Nucleus accumbens (tissue), 56 donors: ENCODE measurements at regions not wholly inside any gene's neighbourhood (a gene's known extent, or its start where the extent isn't known, plus 50 kb on each side); places are given as distances from the start of the nearest gene placed in this dataset.
"Not testable (repeated sequence)": the region's sequence is repeated elsewhere in the genome, so short reads cannot be mapped to it uniquely, and the experiment has no call there.

ENCODE experiments used
- DNase-seq, 56 donors: peaks; one replicate each; lab custom pipeline; 2025; lab: John Stamatoyannopoulos, UW

- no peak for DNase-seq
These were observed 148.1 kb downstream of the PCDH7 start for GRCh38 chr4:30868111-30868895.

- not testable (repeated sequence) for DNase-seq
These were observed 149.2 kb downstream of the PCDH7 start for GRCh38 chr4:30869387-30869786.

- DNase-seq = no peak
These were observed 150.3 kb downstream of the PCDH7 start for GRCh38 chr4:30870513-30870912.

DNA sequence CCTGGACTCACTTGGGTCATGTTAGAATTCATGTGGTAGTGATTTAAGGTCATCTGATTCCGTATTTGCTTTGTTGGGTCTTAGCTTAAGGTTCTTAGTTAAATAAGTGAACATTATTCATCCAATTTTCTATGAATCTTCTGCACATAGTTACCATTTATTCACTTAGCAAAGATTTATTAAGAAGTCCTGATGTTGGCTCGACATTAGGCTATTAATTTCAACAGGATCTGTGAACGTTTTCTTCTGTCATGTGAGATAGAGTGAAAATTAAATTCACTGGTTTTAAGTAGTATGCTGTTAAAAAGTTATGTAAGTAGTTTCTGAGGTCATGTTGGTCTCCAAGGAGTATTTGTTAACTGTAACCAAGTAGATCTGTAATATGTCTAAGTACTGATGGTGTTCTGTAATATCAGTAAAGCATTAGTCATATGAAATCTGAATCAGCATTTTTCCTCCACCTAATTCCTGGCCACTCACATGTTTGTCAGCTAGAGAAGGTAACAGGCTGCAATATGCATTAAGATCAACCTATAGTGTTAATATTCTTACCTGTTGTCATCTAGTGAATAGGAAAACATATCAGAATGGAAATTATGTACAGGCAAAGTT is 155.6 kb downstream of the PCDH7 start:
- DNase-seq = no peak

- DNase-seq = no peak
These were observed 159.9 kb downstream of the PCDH7 start for GRCh38 chr4:30879855-30880598.

DNA sequence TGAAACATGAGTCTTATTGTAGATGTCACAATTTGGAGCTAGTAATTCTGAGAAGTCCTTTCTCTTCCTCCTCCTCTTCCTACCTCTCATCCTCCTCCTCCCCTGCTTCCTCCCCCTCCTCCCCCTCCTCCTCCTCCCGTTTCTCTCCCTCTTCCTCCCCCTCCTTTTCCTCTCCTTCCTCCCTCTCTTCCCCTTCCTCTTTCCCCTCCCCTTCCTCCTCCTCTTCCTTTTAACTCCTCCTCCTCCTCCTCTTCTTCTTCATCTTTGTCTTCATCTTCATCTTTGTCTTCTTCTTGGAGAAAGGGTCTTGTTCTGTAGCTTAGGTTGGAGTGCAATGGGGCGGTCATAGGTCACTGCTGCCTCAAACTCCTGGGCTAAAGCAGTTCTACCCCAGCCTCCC is 161.8 kb downstream of the PCDH7 start:
- no peak for DNase-seq

GRCh38 chr4:30882443-30882842 is 162.3 kb downstream of the PCDH7 start:
- no peak for DNase-seq

GRCh38 chr4:30882995-30883675 is 163.0 kb downstream of the PCDH7 start:
- DNase-seq = no peak

DNA sequence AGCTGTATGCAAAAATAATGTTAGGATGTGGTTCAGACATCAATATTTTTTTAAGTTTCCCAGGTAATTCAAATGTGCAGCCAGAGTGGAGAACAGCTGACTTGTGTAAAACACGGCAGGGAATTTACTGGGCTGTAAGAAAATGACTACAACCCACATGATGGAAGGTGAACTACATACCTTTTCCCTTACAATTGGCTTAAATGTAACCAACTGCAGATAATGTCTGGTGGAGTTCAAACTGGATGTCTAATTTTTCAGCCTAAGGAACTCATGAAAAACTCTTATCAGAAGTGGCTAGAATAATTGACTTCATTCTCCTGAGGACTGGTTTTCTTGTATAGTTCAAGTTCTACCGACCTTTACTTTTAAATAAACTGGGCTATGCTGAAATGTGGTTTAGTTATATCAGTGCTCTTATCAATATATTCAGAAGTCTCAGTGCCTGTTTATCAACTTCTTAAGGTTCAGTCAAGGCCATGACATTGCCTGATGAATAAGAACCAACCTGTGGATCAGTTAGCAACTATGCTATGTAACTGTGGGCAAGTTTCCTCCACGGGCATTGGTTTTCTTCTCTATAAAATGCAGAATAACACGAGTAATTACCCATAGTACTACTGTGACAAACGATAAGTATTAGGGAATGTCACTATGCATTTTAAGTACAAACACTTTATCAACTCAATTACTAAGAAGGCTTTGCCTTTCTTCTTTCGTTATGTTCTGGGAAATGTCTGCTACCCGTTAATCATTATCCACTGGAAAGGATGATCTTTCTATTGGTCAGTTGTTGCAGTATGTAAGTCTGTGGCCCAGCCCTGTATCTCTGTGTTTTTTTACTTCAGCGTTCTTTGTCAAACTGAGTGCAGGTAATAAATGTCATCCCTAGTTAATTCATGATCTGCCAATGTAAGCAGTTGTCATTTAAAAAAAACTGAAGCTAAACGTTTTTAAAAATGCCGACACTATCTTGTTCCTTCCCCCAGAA is 181.6 kb downstream of the PCDH7 start:
- DNase-seq = no peak

DNA sequence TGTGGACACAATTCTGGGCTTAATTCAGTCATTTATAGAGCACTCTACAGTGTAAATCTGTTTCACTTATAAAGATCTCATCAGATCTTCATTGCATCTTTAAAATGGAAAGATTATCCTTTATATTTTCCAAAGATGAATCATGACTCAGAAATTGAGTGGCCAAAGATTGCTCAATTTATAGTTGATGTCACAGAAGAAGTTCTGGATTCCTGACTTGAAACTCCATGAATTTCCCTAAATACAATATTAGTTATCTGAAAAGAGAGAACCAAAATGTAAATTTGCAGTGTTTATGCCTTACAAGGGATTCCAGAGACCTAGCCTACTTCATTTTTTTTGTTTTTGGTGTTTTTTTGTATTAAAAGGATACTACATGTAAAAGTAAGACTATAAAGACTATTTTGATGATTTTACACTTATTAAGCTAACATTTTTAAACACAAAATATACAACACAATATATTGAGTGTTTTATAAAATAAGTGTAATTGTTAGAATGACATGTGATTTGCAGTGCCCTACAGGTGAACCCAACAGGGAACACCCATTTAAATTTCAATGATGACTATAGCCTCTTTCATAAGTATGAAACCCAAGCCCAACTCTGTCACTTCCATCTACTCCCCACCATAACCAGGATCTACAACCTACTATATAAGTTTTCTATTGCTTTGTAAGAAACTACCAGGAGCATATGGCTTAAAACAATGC is 183.5 kb downstream of the PCDH7 start:
- DNase-seq = no peak

- DNase-seq = no peak
These were observed 184.0 kb downstream of the PCDH7 start for GRCh38 chr4:30904215-30904555.

DNA sequence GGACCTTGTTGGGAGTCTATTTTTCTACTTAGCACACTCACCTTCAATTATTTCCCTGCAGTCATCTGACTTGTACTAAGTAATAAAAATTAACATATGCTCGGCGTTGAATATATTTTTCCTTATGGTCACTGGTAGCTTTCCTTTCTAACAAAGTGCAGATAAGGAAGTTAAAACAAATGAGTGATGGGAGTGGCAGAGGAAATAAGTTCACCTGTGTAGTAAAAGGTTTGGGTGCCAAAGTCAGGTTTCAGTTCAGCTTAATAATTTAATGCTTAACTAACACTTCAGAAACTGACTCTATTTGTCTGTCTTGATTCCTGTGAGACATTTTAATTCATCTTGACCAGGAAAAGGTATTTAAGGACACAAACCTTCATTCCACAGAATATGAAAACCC is 184.4 kb downstream of the PCDH7 start:
- DNase-seq = no peak

DNA sequence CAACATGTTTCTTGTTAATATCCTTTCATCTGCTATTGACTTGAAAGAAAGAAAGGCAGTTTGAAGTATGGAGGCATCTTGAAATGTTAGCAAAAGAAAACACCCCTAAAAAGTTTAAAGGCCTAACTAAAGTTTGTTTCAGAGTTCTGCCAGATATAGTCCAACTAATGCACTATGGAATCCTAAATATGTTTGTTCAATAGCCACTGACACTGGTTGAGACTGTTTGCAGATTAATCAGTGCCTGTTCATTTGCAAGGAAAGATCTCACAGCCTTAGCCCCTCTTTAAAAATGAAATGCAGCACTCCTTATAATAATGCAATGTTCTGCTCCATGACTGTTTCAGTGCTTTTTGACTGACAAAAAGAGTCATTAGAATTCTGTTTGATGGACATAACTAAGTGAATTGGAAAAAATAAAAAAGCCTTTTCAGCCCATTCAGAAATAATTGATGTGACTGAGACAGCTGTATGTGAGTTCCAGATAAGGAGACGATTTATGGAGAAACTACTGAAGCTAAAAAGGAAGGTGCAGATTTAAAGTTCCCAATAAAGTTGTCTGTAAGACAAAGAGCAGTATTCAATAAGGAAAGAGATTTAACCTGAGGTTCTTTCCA is 192.0 kb downstream of the PCDH7 start:
- no peak for DNase-seq

DNA sequence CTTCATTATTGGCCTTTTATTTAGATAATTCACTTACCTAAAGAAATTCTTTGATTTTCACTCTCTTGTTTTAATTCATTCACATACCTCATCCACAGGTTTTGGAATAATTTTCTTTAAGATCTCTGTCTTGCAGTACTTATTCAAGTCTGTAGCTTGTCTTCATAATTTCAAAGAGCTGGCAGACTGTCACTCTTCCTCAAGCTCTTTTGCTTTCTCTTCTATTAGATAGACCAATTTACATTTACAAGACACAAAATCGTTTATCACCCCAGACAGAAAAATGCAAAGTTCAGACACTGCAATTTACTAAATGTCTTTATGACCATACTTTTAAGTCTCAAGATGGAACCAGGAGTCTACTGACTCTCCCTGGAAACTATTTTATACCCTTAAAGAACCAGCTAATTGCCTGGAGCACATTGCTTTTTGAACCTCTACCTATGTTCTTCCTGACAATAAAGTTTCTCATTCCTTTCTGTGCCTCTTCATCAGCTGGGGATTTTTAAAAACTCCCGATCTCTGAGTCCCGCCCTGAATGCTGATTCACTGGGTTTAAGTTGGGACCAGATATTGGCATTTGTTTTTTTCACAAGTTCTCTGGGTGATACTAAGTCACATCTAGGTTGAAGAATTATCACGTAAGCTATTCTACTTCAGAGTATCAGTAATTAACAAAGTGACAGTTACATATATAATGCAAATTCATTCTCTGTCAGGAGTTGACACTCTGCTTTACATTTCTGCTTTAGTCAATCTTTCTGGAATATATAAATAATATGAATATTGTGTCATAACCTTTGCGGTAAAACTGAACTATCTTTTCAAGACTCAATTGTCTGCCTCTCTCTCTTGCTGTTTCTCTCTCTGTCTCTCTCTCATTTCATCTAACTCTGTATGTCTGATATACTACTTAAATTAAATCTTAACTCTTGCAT is 196.4 kb downstream of the PCDH7 start:
- no peak for DNase-seq

DNA sequence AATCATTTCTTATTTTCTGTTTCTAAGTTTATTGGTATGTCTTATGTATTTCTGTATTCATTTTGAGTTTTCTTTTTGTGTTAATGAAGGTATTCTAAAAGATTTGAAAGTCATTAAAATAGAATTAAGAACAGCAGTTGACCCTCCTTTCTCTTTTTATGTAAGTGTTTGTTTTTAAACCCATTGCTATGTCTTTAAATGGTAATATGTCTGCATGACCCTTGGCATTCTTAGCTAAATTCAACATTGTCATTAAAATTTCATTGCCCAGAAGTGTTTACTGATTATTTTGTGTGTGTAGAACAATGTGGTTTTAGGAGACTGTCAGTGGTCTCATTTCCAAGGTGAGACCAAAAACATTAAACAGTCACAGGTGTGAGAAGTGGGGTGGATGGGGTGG is 197.8 kb downstream of the PCDH7 start:
- DNase-seq = no peak

DNA sequence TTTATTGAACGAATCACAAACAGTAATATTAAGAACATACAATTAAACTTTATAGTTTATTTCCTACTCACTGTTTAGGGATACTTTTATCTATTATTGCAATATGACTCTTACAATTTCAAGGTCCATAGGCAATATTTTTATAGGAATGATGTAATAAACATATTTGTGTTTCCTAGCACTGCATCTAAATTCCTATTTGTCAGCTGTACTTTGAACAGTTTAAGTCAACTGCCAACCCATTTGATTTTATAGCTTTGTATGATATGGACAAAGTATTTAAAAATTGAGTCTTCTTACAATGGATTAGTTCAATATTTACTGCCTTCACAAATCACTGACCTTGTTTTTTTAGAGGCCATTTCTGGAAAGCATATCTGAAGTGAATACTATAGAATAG is 199.3 kb downstream of the PCDH7 start:
- no peak for DNase-seq

GRCh38 chr4:30920043-30920442 is 199.9 kb downstream of the PCDH7 start:
- DNase-seq = no peak

DNA sequence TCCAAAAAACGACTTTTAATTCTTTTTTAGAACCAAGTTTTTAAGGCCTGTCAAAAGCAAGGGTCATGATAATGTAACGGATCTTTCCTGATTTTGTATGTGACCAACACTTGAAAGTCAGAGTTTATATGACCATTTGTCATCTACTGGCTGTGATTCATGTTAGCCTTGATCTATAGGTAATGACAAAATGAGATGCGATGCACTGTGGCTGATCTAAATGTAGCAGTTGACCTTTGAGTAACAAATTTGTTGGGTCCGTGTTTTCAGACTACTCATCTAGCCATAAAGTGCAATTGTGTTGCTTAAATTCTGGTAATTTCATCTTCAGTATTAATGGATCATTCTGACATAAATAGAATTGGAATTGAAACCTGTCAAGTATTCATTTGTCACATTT is 202.5 kb downstream of the PCDH7 start:
- DNase-seq = no peak
